ENCODE measurements at regions not wholly inside any gene's neighbourhood (a gene's known extent, or its start where the extent isn't known, plus 50 kb on each side); places are given as distances from the start of the nearest gene placed in this dataset.
"Not testable (repeated sequence)": the region's sequence is repeated elsewhere in the genome, so short reads cannot be mapped to it uniquely, and the experiment has no call there.

DNA sequence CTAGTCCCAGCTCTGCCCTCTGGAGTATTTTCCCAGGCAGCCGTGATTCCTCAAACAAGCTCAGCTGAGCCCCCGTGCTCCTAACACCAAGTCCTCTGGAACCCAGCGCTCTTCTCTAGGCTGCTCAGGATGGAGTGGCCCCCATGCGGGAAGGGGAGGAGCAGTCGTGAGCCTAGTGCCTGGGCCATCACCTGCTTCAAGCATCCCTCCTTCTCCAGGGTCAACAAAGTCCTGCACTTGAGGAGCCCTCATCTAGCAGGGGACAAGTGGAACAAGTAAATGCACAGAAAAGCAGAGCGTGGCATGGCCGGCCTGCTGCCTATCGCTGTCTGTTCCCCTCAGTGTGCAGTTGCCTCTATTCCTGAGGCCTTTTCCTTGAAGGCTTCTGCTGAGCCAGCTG is 168.6 kb downstream of the INHBB start:
- no peak overlapping the region for H3K27ac Mint-ChIP-seq
- peaks cover 11% of the 10 kb centered on the region for H3K27me3 Mint-ChIP-seq
- H3K4me1 ChIP-seq (ENCODE audit: control insufficient read depth in 2 of 2, insufficient read depth in 2 of 2, low read length in 2 of 2), result no peaks in the 10 kb centered on the region
- WGBS (ENCODE audit: insufficient coverage), result 94% methylated on average over 8 of the region's 8 CpGs
- POLR2A ChIA-PET, result no interaction called here
- CTCF ChIA-PET, result no interaction called here
- no peak overlapping the region for H2AFZ ChIP-seq (ENCODE audit: insufficient read depth, low read depth, low read length, poor library complexity, severe bottlenecking)
- H3K4me2 ChIP-seq (replicated peaks; ENCODE audit: low read depth, low read length, poor library complexity, severe bottlenecking), result no peak overlapping the region
- TF ChIP-seq EZH2 (IDR thresholded peaks at IDR 0.05; ENCODE audit: borderline replicate concordance, insufficient read depth, low read depth, low read length, poor library complexity, severe bottlenecking) (no peak), CTCF (IDR thresholded peaks at IDR 0.05) (no peak)
- peaks cover 0 to 4% (median 0%) of the 10 kb centered on the region in 4 experiments for H3K27me3 ChIP-seq (replicated peaks in 1 of 4; ENCODE audit: control extremely low read depth in 1 of 4, control insufficient read depth in 3 of 4, insufficient read depth in 4 of 4, low read length in 3 of 4)
- no peak for DNase-seq
- H3K9me3 ChIP-seq (ENCODE audit: control extremely low read depth in 1 of 3, control insufficient read depth in 2 of 3, insufficient read depth in 1 of 3, low read length in 2 of 3), result no peaks in the 10 kb centered on the region
- H3K4me1 Mint-ChIP-seq, result no peaks in the 10 kb centered on the region
- no peak overlapping the region for H3K4me3 Mint-ChIP-seq
- no peak for ATAC-seq (ENCODE audit: low read depth)
- H3K9me3 Mint-ChIP-seq (ENCODE audit: insufficient read depth), result no peaks in the 10 kb centered on the region
- H3K4me3 ChIP-seq (ENCODE audit: control extremely low read depth in 1 of 5, extremely low read depth in 1 of 5, insufficient read depth in 1 of 5, low read depth in 2 of 5, low read length in 4 of 5), result no peak overlapping the region
- no peak overlapping the region for H3K9ac ChIP-seq (ENCODE audit: low read length)
- intact Hi-C loops (cut with micrococcal nuclease), result no loop called here
- no peak overlapping the region for H3K27ac ChIP-seq (ENCODE audit: low read length in 2 of 2)
- H3K79me2 ChIP-seq (ENCODE audit: control insufficient read depth, insufficient read depth, low read length), result no peaks in the 10 kb centered on the region
- no peaks in the 10 kb centered on the region for H4K20me1 ChIP-seq (ENCODE audit: control insufficient read depth, insufficient read depth, low read length, poor library complexity, severe bottlenecking)
- H3K36me3 ChIP-seq (replicated peaks in 1 of 2; ENCODE audit: control extremely low read depth in 1 of 2, control insufficient read depth in 1 of 2, extremely low read depth in 1 of 2, insufficient read depth in 2 of 2, low read length in 1 of 2), result no peaks in the 10 kb centered on the region

DNA sequence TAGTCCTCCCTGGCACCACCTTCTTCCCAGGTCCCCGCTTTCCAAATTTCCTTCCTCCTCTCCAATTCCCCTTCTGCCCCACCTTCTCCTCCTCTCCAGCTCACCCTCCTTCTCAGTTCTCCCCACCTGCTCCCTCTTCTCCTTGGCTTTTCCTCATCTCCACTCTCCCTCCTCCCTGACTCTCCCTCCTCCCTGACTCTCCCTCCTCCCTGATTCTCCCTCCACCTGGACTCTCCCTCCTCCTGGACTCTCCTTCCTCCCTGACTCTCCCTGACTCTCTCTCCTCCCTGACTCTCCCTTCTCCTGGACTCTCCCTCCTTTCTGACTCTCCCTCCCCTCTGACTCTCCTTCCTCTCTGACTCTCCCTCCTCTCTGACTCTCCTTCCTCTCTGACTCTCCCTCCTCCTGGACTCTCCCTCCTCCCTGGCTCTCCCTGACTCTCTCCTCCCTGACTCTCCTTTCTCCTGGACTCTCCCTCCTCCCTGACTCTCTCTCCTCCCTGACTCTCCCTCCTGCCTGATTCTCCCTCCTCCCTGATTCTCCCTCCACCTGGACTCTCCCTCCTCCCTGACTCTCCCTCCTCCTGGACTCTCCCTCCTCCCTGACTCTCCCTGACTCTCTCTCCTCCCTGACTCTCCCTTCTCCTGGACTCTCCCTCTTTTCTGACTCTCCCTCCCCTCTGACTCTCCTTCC is 169.3 kb downstream of the INHBB start:
- DNase-seq; H4K20me1 ChIP-seq (ENCODE audit: control insufficient read depth, insufficient read depth, low read length, poor library complexity, severe bottlenecking); H3K4me2 ChIP-seq (replicated peaks; ENCODE audit: low read depth, low read length, poor library complexity, severe bottlenecking); H3K9ac ChIP-seq (ENCODE audit: low read length); H3K27me3 ChIP-seq (replicated peaks in 1 of 4; ENCODE audit: control extremely low read depth in 1 of 4, control insufficient read depth in 3 of 4, insufficient read depth in 4 of 4, low read length in 3 of 4); H3K9me3 Mint-ChIP-seq (ENCODE audit: insufficient read depth); H3K9me3 ChIP-seq (ENCODE audit: control extremely low read depth in 1 of 3, control insufficient read depth in 2 of 3, insufficient read depth in 1 of 3, low read length in 2 of 3); POLR2A ChIA-PET; H3K4me1 Mint-ChIP-seq; H3K4me3 ChIP-seq (ENCODE audit: control extremely low read depth in 1 of 5, extremely low read depth in 1 of 5, insufficient read depth in 1 of 5, low read depth in 2 of 5, low read length in 4 of 5); H3K4me1 ChIP-seq (ENCODE audit: control insufficient read depth in 2 of 2, insufficient read depth in 2 of 2, low read length in 2 of 2); H3K36me3 ChIP-seq (replicated peaks in 1 of 2; ENCODE audit: control extremely low read depth in 1 of 2, control insufficient read depth in 1 of 2, extremely low read depth in 1 of 2, insufficient read depth in 2 of 2, low read length in 1 of 2); H3K27ac Mint-ChIP-seq; H3K27ac ChIP-seq (ENCODE audit: low read length in 2 of 2); ATAC-seq (ENCODE audit: low read depth); H3K4me3 Mint-ChIP-seq; intact Hi-C loops (cut with micrococcal nuclease); H2AFZ ChIP-seq (ENCODE audit: insufficient read depth, low read depth, low read length, poor library complexity, severe bottlenecking); CTCF ChIA-PET; H3K79me2 ChIP-seq (ENCODE audit: control insufficient read depth, insufficient read depth, low read length): not testable (repeated sequence)
- H3K27me3 Mint-ChIP-seq, result peaks cover 11% of the 10 kb centered on the region
- 91% methylated on average over 1 of the region's 1 CpG for WGBS (ENCODE audit: insufficient coverage)

All from B cell (primary cell).